ENCODE measurements at regions not wholly inside any gene's neighbourhood (a gene's known extent, or its start where the extent isn't known, plus 50 kb on each side); places are given as distances from the start of the nearest gene placed in this dataset.

DNA sequence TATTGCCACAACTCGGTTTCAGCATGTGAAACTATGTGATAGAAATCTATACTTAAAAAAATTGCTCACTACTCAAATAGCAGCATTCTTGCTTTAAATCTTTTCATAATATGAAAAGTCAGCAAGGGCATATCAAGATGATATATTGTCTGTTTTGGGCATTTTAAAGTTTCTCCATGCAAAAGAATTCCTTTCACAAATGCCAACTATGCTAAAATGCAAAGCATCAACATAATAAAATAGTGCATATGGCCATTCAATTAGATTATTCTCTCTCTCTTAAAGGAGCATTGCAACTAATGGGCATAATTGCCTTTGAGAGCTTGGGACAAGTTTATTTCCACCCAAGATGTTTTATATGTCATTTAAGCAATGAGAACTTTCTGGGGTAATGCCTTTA lies 475.1 kb downstream of the ZPLD1 start:
- no peak for FAIRE-seq
- no peaks in the 10 kb centered on the region for H3K9me3 ChIP-seq (ENCODE audit: control insufficient read depth in 2 of 3, insufficient read depth in 1 of 3, low read length in 3 of 3)

DNA sequence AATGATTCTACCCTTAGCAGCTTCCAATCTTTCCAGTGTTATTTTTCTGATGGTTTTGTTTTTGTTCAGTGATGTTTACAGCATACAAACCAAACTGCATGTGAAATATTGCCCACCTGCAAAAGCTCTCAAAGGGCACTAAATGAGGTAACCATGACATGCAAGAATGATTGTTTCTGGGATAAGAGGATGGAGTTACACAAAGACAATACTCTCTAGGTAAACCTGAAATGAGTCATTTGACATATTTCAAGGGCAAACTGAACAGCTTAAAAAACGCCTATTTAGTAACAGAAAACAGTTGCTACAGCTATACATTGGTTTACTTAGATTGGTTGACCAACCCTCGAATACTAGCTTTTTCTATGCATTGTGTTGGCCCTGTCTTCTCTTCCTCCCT lies 481.7 kb downstream of the ZPLD1 start:
- Histone ChIP-seq H3K4me1 (ENCODE audit: control insufficient read depth in 2 of 3, insufficient read depth in 2 of 3, low read depth in 1 of 3, low read length in 3 of 3) (no peaks in the 10 kb centered on the region), H3K9me3 (ENCODE audit: control insufficient read depth in 2 of 3, insufficient read depth in 1 of 3, low read length in 3 of 3) (no peaks in the 10 kb centered on the region), H3K9ac (ENCODE audit: low read length in 3 of 3) (no peak overlapping the region), H3K27ac (ENCODE audit: low read depth in 2 of 2, low read length in 2 of 2) (no peak overlapping the region), H3K27me3 (ENCODE audit: control insufficient read depth, insufficient read depth, low read length) (no peaks in the 10 kb centered on the region), H3K36me3 (ENCODE audit: control insufficient read depth in 2 of 3, insufficient read depth in 3 of 3, low read length in 3 of 3) (no peaks in the 10 kb centered on the region), H3K4me3 (ENCODE audit: low read length in 3 of 3) (no peak overlapping the region)
- intact Hi-C loops (cut with DNase I) = no loop called here
- no peak for FAIRE-seq
- TF ChIP-seq, protein P1, sequence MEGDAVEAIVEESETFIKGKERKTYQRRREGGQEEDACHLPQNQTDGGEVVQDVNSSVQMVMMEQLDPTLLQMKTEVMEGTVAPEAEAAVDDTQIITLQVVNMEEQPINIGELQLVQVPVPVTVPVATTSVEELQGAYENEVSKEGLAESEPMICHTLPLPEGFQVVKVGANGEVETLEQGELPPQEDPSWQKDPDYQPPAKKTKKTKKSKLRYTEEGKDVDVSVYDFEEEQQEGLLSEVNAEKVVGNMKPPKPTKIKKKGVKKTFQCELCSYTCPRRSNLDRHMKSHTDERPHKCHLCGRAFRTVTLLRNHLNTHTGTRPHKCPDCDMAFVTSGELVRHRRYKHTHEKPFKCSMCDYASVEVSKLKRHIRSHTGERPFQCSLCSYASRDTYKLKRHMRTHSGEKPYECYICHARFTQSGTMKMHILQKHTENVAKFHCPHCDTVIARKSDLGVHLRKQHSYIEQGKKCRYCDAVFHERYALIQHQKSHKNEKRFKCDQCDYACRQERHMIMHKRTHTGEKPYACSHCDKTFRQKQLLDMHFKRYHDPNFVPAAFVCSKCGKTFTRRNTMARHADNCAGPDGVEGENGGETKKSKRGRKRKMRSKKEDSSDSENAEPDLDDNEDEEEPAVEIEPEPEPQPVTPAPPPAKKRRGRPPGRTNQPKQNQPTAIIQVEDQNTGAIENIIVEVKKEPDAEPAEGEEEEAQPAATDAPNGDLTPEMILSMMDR (IDR thresholded peaks at IDR 0.05; ENCODE audit: borderline replicate concordance, extremely low read depth, insufficient read depth) = no peak
- DNase-seq = no peak

More for the DNA sequence above, 475.1 kb downstream of the ZPLD1 start:
- TF ChIP-seq, protein P1 (IDR thresholded peaks at IDR 0.05; ENCODE audit: borderline replicate concordance, extremely low read depth, insufficient read depth) = no peak
- Histone ChIP-seq H3K27ac (ENCODE audit: low read depth in 2 of 2, low read length in 2 of 2) (no peak overlapping the region), H3K9ac (ENCODE audit: low read length in 3 of 3) (no peak overlapping the region), H3K27me3 (ENCODE audit: control insufficient read depth, insufficient read depth, low read length) (no peaks in the 10 kb centered on the region), H3K4me3 (ENCODE audit: low read length in 3 of 3) (no peak overlapping the region), H3K36me3 (ENCODE audit: control insufficient read depth in 2 of 3, insufficient read depth in 3 of 3, low read length in 3 of 3) (no peaks in the 10 kb centered on the region), H3K4me1 (ENCODE audit: control insufficient read depth in 2 of 3, insufficient read depth in 2 of 3, low read depth in 1 of 3, low read length in 3 of 3) (no peaks in the 10 kb centered on the region)
- no peak for DNase-seq
- intact Hi-C loops (cut with DNase I) = no loop called here

DNA sequence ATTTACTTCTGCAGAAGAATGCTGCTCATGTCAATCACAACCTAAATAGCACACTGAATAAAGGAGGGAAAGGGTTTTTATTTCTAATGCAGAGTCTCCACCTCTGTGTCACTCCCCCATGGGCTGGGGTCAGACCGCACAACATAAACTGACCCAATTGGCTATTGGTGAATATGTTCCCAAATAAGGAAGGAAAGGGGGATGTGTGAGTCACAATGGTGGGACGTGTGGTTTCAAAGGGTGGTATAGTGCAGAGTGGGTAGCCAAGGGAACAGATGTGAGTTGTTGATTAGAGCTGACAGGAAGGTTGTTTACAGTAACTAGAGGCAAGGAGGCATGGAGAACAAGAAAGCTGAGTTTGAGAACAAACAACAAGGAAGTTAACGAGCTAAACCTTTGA lies 491.8 kb downstream of the ZPLD1 start:
- Histone ChIP-seq H3K4me3 (ENCODE audit: low read length in 3 of 3) (no peak overlapping the region), H3K9me3 (ENCODE audit: control insufficient read depth in 2 of 3, insufficient read depth in 1 of 3, low read length in 3 of 3) (peaks cover 0 to 16% (median 3%) of the 10 kb centered on the region in 3 donors), H3K27me3 (ENCODE audit: control insufficient read depth, insufficient read depth, low read length) (no peaks in the 10 kb centered on the region), H3K9ac (ENCODE audit: low read length in 3 of 3) (no peak overlapping the region), H3K36me3 (ENCODE audit: control insufficient read depth in 2 of 3, insufficient read depth in 3 of 3, low read length in 3 of 3) (no peaks in the 10 kb centered on the region), H3K27ac (ENCODE audit: low read depth in 2 of 2, low read length in 2 of 2) (no peak overlapping the region), H3K4me1 (ENCODE audit: control insufficient read depth in 2 of 3, insufficient read depth in 2 of 3, low read depth in 1 of 3, low read length in 3 of 3) (no peaks in the 10 kb centered on the region)
- DNase-seq (no peak), FAIRE-seq (no peak)
- TF ChIP-seq, protein P1 (IDR thresholded peaks at IDR 0.05; ENCODE audit: borderline replicate concordance, extremely low read depth, insufficient read depth) = no peak
- intact Hi-C loops (cut with DNase I) = no loop called here

DNA sequence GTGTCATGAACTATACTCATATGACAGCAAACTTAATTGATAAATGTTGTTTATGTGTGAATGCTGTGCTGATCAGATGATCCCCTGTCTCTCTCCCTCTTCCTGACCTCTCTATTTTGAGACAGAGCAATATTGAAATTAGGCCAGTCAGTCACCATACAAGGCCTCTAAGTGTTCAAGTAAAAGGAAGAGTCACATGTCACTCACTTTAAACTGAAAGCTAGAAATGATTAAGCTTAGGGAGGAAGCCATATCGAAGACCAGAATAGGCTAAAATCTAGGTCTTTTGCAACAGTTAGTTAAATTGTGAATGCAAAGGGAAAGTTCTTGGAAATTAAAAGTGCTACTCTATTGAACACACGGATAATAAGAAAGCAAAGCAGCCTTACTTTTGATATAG lies 498.6 kb downstream of the ZPLD1 start:
- DNase-seq (no peak), FAIRE-seq (no peak)
- H3K4me1 ChIP-seq (ENCODE audit: control insufficient read depth in 2 of 3, insufficient read depth in 2 of 3, low read depth in 1 of 3, low read length in 3 of 3) = no peaks in the 10 kb centered on the region
- no peak overlapping the region for H3K27ac ChIP-seq (ENCODE audit: low read depth in 2 of 2, low read length in 2 of 2)
- no peak overlapping the region for H3K4me3 ChIP-seq (ENCODE audit: low read length in 3 of 3)
- intact Hi-C loops (cut with DNase I) = no loop called here
- H3K27me3 ChIP-seq (ENCODE audit: control insufficient read depth, insufficient read depth, low read length) = no peaks in the 10 kb centered on the region
- no peak overlapping the region for H3K9ac ChIP-seq (ENCODE audit: low read length in 3 of 3)
- no peaks in the 10 kb centered on the region for H3K36me3 ChIP-seq (ENCODE audit: control insufficient read depth in 2 of 3, insufficient read depth in 3 of 3, low read length in 3 of 3)
- H3K9me3 ChIP-seq (ENCODE audit: control insufficient read depth in 2 of 3, insufficient read depth in 1 of 3, low read length in 3 of 3) = no peaks in the 10 kb centered on the region
- TF ChIP-seq, protein P1 (IDR thresholded peaks at IDR 0.05; ENCODE audit: borderline replicate concordance, extremely low read depth, insufficient read depth) = no peak
